B cell (primary cell): ENCODE measurements at regions not wholly inside any gene's neighbourhood (a gene's known extent, or its start where the extent isn't known, plus 50 kb on each side); places are given as distances from the start of the nearest gene placed in this dataset.

Experiments used
- EZH2 ChIP-seq: IDR thresholded peaks from 2 replicates; pipeline ENCODE4 v1.6.1; 2012; ENCODE audit warnings: borderline replicate concordance, low read depth, mild to moderate bottlenecking, moderate library complexity, low read length; ENCODE audit not compliant: insufficient read depth, poor library complexity, severe bottlenecking
- TF ChIP-seq, protein P1 (sequence below): fragments of 200-600 bp; IDR thresholded peaks from one replicate; pipeline ENCODE4 v1.8.0; 2022; ENCODE audit warnings: antibody characterized with exemption, mild to moderate bottlenecking

- TF ChIP-seq, protein P1, sequence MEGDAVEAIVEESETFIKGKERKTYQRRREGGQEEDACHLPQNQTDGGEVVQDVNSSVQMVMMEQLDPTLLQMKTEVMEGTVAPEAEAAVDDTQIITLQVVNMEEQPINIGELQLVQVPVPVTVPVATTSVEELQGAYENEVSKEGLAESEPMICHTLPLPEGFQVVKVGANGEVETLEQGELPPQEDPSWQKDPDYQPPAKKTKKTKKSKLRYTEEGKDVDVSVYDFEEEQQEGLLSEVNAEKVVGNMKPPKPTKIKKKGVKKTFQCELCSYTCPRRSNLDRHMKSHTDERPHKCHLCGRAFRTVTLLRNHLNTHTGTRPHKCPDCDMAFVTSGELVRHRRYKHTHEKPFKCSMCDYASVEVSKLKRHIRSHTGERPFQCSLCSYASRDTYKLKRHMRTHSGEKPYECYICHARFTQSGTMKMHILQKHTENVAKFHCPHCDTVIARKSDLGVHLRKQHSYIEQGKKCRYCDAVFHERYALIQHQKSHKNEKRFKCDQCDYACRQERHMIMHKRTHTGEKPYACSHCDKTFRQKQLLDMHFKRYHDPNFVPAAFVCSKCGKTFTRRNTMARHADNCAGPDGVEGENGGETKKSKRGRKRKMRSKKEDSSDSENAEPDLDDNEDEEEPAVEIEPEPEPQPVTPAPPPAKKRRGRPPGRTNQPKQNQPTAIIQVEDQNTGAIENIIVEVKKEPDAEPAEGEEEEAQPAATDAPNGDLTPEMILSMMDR: no peak
- TF ChIP-seq EZH2: no peak
Measured at GRCh38 chr5:73274881-73275663, 102.1 kb downstream of the TMEM174 start.
